HCT116 (cell line): ENCODE measurements at regions not wholly inside any gene's neighbourhood (a gene's known extent, or its start where the extent isn't known, plus 50 kb on each side); places are given as distances from the start of the nearest gene placed in this dataset.

Source experiments
- ATAC-seq: fragments of 200-7000 bp; cut with Tn5 transposase; 2 replicates; pipeline ENCODE4 v1.9.1; 2020; ENCODE audit warnings: mild to moderate bottlenecking, moderate library complexity
- BruUV-seq: library from RNA; stranded (reverse); fragments of 400-500 nt; replicated peaks from 2 replicates; lab custom pipeline; 2021; lab: Mats Ljungman, UMichigan
- CTCF ChIA-PET: fragments of 300-600 bp; sonication (Branson Sonifier 250); formaldehyde crosslinking; loops from one replicate; lab custom pipeline; 2021; ENCODE audit warnings: antibody characterized with exemption; lab: Charles Lee
- POLR2A ChIA-PET: fragments of 300-600, 350-600 bp; sonication (Branson Sonifier 250); formaldehyde crosslinking; loops from one replicate; lab custom pipeline; 2021; ENCODE audit warnings: antibody characterized with exemption; lab: Charles Lee
- RAD21 ChIA-PET, 2 experiments: fragments of 300-600 bp; sonication (Branson Sonifier 250); formaldehyde crosslinking; loops; one replicate each; lab custom pipeline; 2023; ENCODE audit warnings: low total read pairs in 2 of 2; ENCODE audit not compliant: uncharacterized antibody in 2 of 2, unreplicated experiment in 2 of 2, low non-redundant PET in 1 of 2; lab: Charles Lee
- DNase-seq: peaks from one replicate; pipeline ENCODE4 v3.0.0-alpha.2; 2010; ENCODE audit warnings: low read depth, low spot score
- H2AFZ ChIP-seq: fragments of 200-600 bp; shearing (Covaris generic), sonication (generic); 2 replicates; pipeline ENCODE4 v1.6.1; 2017; ENCODE audit warnings: low read depth, mixed run types, mixed read lengths, antibody characterized with exemption, low read length; ENCODE audit not compliant: poor library complexity, severe bottlenecking
- H3K27ac ChIP-seq: 2 replicates; pipeline ENCODE4 v1.5.1; 2012; ENCODE audit warnings: low read depth, low read length
- H3K27me3 ChIP-seq: fragments of 200-600 bp; sonication (generic); 2 replicates; pipeline ENCODE4 v1.6.1; 2016; ENCODE audit warnings: mixed run types, low read length, mixed read lengths; ENCODE audit not compliant: insufficient read depth
- H3K36me3 ChIP-seq, 2 experiments: fragments of 200-500 bp in 1 of 2; fragments of 200-600 bp in 1 of 2; sonication (Bioruptor generic) in 1 of 2; sonication (generic) in 1 of 2; 2 replicates each; pipeline versions ENCODE4 v1.5.1 to v1.6.1; 2014 to 2016; ENCODE audit warnings: low read length in 2 of 2, inconsistent platforms in 1 of 2, mixed read lengths in 1 of 2, mixed run types in 1 of 2; ENCODE audit not compliant: insufficient read depth in 2 of 2, control insufficient read depth in 1 of 2
- H3K4me1 ChIP-seq, 2 experiments: fragments of 200-600 bp in 1 of 2; sonication (generic) in 1 of 2; 2 replicates each; pipeline versions ENCODE4 v1.5.1 to v1.6.1; 2012 to 2017; ENCODE audit warnings: low read length in 2 of 2, inconsistent platforms in 1 of 2, mild to moderate bottlenecking in 1 of 2, mixed read lengths in 1 of 2, mixed run types in 1 of 2, moderate library complexity in 1 of 2; ENCODE audit not compliant: insufficient read depth in 2 of 2, control insufficient read depth in 1 of 2
- H3K4me2 ChIP-seq: fragments of 200-600 bp; sonication (generic); 2 replicates; pipeline ENCODE4 v1.6.1; 2017; ENCODE audit warnings: mixed run types, low read length, mixed read lengths
- H3K4me3 ChIP-seq, 2 experiments: fragments of 200-600 bp in 1 of 2; sonication (generic) in 1 of 2; replicated peaks in 1 of 2; 2 replicates each; pipeline ENCODE4 v1.5.1; 2011 to 2016; ENCODE audit warnings: low read length in 2 of 2, control low read depth in 1 of 2, low read depth in 1 of 2, mild to moderate bottlenecking in 1 of 2, mixed read lengths in 1 of 2, mixed run types in 1 of 2
- H3K79me2 ChIP-seq: fragments of 200-600 bp; sonication (generic); 2 replicates; pipeline ENCODE4 v1.6.1; 2017; ENCODE audit warnings: mild to moderate bottlenecking, mixed run types, low read length, moderate library complexity, mixed read lengths; ENCODE audit not compliant: insufficient read depth
- H3K9ac ChIP-seq: fragments of 200-600 bp; sonication (generic); 2 replicates; pipeline ENCODE4 v1.6.1; 2016; ENCODE audit warnings: low read length, mixed read lengths
- H3K9me2 ChIP-seq: fragments of 200-600 bp; sonication (generic), shearing (Covaris generic); 2 replicates; pipeline ENCODE4 v1.6.1; 2017; ENCODE audit warnings: mixed run types, mild to moderate bottlenecking, moderate library complexity; ENCODE audit not compliant: insufficient read depth
- H3K9me3 ChIP-seq, 2 experiments: fragments of 200-500 bp in 1 of 2; fragments of 200-600 bp in 1 of 2; sonication (Bioruptor generic) in 1 of 2; sonication (generic) in 1 of 2; 2 replicates each; pipeline ENCODE4 v1.6.1; 2014 to 2017; ENCODE audit warnings: low read length in 2 of 2, mixed read lengths in 2 of 2, inconsistent platforms in 1 of 2, low read depth in 1 of 2, mild to moderate bottlenecking in 1 of 2, mixed run types in 1 of 2, moderate library complexity in 1 of 2; ENCODE audit not compliant: control insufficient read depth in 1 of 2, insufficient read depth in 1 of 2
- H4K20me1 ChIP-seq: fragments of 200-600 bp; sonication (generic), shearing (Covaris generic); 2 replicates; pipeline ENCODE4 v1.6.1; 2017; ENCODE audit warnings: mixed run types, mild to moderate bottlenecking, moderate library complexity; ENCODE audit not compliant: insufficient read depth
- ATF3 ChIP-seq: IDR thresholded peaks from 2 replicates; pipeline ENCODE4 v1.6.1; 2012
- CBX3 ChIP-seq: IDR thresholded peaks from 2 replicates; pipeline ENCODE4 v1.6.1; 2012; ENCODE audit warnings: low read depth
- CEBPB ChIP-seq: IDR thresholded peaks from 2 replicates; pipeline ENCODE4 v1.6.1; 2012; ENCODE audit warnings: low read depth
- CTCF ChIP-seq, 3 experiments: fragments of 200-600 bp in 1 of 3; sonication (generic) in 1 of 3; IDR thresholded peaks in 2 of 3; conservative IDR thresholded peaks in 1 of 3; 2 replicates each; pipeline ENCODE4 v1.5.1; 2012 to 2017; ENCODE audit warnings: low read depth in 2 of 3, low read length in 2 of 3, antibody characterized with exemption in 1 of 3, borderline replicate concordance in 1 of 3, control low read depth in 1 of 3, mild to moderate bottlenecking in 1 of 3, mixed read lengths in 1 of 3, mixed run types in 1 of 3, moderate library complexity in 1 of 3; ENCODE audit not compliant: insufficient read depth in 1 of 3
- EGR1 ChIP-seq: IDR thresholded peaks from 2 replicates; pipeline ENCODE4 v1.6.1; 2012; ENCODE audit warnings: low read depth
- ELF1 ChIP-seq: IDR thresholded peaks from 2 replicates; pipeline ENCODE4 v1.6.1; 2012; ENCODE audit warnings: low read depth, borderline replicate concordance
- JUND ChIP-seq: IDR thresholded peaks from 2 replicates; pipeline ENCODE4 v1.6.1; 2012
- MAX ChIP-seq: IDR thresholded peaks from 2 replicates; pipeline ENCODE4 v1.6.1; 2012
- REST ChIP-seq: IDR thresholded peaks from 2 replicates; pipeline ENCODE4 v1.6.1; 2012; ENCODE audit warnings: low read depth
- SRF ChIP-seq: IDR thresholded peaks from 2 replicates; pipeline ENCODE4 v1.6.1; 2012; ENCODE audit warnings: low read depth
- TCF7L2 ChIP-seq: IDR thresholded peaks from 2 replicates; pipeline ENCODE4 v1.7.0; 2011; ENCODE audit warnings: borderline replicate concordance, inconsistent platforms; ENCODE audit not compliant: insufficient read depth, insufficient read length; ENCODE audit errors: extremely low read depth
- YY1 ChIP-seq: IDR thresholded peaks from 2 replicates; pipeline ENCODE4 v1.6.1; 2011; ENCODE audit warnings: low read length, low read depth, moderate library complexity, mild to moderate bottlenecking; ENCODE audit not compliant: insufficient replicate concordance; ENCODE audit errors: extremely low read depth
- ZBTB33 ChIP-seq: IDR thresholded peaks from 2 replicates; pipeline ENCODE4 v1.6.1; 2011; ENCODE audit warnings: mild to moderate bottlenecking, low read length, moderate library complexity; ENCODE audit not compliant: insufficient replicate concordance; ENCODE audit errors: extremely low read depth
- ZFX ChIP-seq: fragments of 450-650 bp; IDR thresholded peaks from 2 replicates; pipeline ENCODE4 v1.6.1; 2017
- intact Hi-C: fragments of 100-400 bp; cut with micrococcal nuclease; formaldehyde crosslinking; loops from 2 replicates; pipeline ENCODE4 v1.10.0; 2022

GRCh38 chr5:128825826-128826225, 139.5 kb upstream of the SLC27A6 start:
- H3K4me1 ChIP-seq: no peaks in the 10 kb centered on the region
- H3K79me2 ChIP-seq: no peaks in the 10 kb centered on the region
- no peaks in the 10 kb centered on the region for H3K9me3 ChIP-seq
- intact Hi-C loops: no loop called here
- no peak overlapping the region for H2AFZ ChIP-seq
- ATAC-seq: no peak
- H3K27me3 ChIP-seq: no peaks in the 10 kb centered on the region
- TF ChIP-seq CTCF (IDR thresholded peaks at IDR 0.05 in 2 of 3, conservative IDR thresholded peaks at IDR 0.05 in 1 of 3; ENCODE audit: borderline replicate concordance in 1 of 3, insufficient read depth in 1 of 3, low read depth in 2 of 3, low read length in 2 of 3): no peak
- TF ChIP-seq TCF7L2: no peak
- TF ChIP-seq CEBPB: no peak
- no peak for TF ChIP-seq JUND
- TF ChIP-seq ELF1: no peak
- TF ChIP-seq EGR1: no peak
- TF ChIP-seq ATF3: no peak
- no peak for TF ChIP-seq REST
- no peak for TF ChIP-seq MAX
- no peak for TF ChIP-seq SRF
- TF ChIP-seq ZBTB33: no peak
- TF ChIP-seq ZFX: no peak
- no peak for TF ChIP-seq YY1
- TF ChIP-seq CBX3: no peak
- H3K9ac ChIP-seq: no peak overlapping the region
- ChIA-PET RAD21 (no interaction called here), POLR2A (no interaction called here), CTCF (no interaction called here)
- no peak overlapping the region for H3K4me3 ChIP-seq
- H3K9me2 ChIP-seq: peaks cover 4% of the 10 kb centered on the region; the same call in 1 of the 2 replicates
- H4K20me1 ChIP-seq: no peaks in the 10 kb centered on the region
- no peak for DNase-seq
- H3K27ac ChIP-seq: no peak overlapping the region
- H3K36me3 ChIP-seq: no peaks in the 10 kb centered on the region
- no TSS peak for BruUV-seq
- H3K4me2 ChIP-seq: no peak overlapping the region
